Islet precursor cell (in vitro differentiated cells): ENCODE measurements at regions not wholly inside any gene's neighbourhood (a gene's known extent, or its start where the extent isn't known, plus 50 kb on each side); places are given as distances from the start of the nearest gene placed in this dataset.

Source experiments
- DNase-seq: peaks from one replicate; pipeline ENCODE4 v3.0.0-alpha.2; 2018

DNA sequence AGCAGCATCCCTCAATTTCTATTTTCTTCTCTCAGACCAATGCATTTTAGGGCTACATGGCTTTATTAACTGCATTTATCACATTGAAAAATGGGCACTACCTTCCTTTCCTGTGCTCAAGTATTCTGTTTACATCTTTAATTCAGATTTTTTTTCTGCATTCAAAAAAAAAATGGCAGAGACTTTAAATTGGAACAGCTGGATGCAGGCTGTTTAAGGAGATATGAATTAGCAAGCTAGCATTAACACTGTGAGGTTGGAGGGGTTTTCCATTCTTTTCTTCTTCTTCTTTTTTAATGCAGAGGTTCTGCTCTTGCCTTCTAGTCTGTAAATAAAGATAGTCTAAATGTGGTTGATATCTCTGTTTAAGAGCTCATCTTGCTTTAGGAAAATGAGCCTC is 242.9 kb upstream of the RBFOX1 start:
- DNase-seq: no peak

GRCh38 chr16:7088711-7089110 is 243.9 kb upstream of the RBFOX1 start:
- no peak for DNase-seq

GRCh38 chr16:7086822-7087616 is 245.6 kb upstream of the RBFOX1 start:
- peak; percentile 89 for DNase-seq

- no peak for DNase-seq
These were observed 246.9 kb upstream of the RBFOX1 start for GRCh38 chr16:7085776-7086175.

GRCh38 chr16:7083096-7083495 is 249.5 kb upstream of the RBFOX1 start:
- DNase-seq: no peak

GRCh38 chr16:7077636-7078035 is 255.0 kb upstream of the RBFOX1 start:
- no peak for DNase-seq

DNA sequence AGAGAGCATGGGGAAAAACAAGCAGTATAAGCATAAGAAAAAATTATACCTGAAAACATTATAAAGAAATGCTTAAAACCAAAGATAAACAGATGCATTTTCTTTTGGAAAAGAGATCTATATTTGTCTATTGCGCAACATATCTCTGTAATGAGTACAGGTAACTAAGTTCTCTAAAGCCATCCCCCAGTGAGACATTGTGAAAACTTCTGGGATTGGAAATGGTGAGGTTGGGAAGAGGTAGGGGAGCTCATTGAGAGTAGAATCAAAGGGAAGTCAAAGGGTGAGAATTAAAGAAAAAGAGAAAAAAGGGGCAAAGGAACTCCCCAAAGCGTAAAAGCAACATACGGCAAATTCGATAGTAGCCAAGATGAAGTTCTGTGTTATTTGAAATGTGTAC is 257.9 kb upstream of the RBFOX1 start:
- no peak for DNase-seq

DNA sequence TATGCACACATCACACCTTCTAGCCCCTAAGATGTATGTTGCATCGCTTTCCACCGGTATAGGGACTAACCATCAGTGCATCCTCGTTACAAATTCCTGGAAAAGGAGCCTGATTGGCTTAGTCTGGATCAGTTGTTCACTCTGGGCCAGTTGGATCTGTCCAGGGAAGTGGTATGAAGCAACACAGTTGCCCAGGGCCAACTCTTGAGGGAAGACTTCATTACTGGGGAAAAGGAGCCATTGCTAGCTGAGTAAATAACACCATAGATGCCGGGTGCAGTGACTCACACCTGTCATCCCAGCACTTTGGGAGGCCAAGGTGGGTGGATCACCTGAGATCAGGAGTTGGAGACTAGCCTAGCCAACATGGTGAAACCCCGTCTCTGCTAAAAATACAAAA is 275.2 kb upstream of the RBFOX1 start:
- peak; percentile 63 for DNase-seq

DNA sequence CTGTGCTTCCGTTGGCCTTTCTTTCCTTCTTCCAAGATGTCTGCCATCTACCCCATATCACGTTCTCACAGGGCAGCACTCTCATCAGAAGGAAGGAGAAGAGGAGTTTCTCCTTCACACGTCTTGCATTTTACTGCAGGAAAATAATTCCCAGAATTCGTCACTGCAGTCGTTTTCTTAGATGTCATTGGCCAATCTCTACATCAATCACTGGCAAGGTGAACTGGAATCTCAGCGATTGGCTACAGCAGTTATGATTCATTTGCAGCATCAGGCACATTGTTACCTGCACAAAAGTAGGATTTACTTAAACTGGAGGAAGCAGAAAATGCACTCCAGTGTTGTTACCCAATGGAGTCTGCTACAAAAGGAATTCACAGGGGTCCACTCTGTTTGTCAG is 277.2 kb upstream of the RBFOX1 start:
- DNase-seq: no peak

DNA sequence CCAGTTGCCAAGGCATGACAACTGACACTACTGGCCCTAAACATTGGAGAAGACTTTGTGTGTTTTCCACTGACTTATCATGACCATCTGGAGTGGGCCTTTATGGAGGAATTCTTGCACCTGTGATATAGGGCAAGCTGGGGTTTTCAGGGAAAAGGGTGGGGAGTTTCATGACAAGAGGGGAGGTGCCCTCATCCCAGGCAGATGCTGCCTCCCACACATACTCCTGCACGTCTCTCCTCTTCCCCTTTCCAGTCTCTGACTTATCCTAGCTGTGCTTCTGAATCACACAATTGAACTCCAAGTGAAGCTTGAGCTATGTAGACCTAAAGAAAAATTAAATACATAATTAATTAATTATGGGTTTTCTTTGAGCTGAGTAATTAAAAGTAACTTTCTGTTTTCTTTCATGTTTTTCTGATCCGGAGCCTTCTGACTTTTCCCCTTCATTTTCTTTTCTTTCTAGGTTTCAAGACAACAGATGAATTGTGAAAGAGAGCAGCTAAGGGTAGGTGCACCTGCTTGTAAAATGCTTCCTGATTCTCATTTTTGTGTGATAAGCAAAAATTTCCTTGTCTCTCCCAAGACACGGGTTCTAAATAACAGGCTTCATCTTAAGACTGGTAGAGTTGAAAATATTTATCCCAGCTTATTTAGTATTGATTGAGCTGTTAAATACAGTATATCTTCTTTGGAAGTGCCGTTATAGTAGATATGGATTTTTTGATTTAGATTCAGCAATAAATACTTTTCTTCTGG is 280.9 kb upstream of the RBFOX1 start:
- no peak for DNase-seq

DNA sequence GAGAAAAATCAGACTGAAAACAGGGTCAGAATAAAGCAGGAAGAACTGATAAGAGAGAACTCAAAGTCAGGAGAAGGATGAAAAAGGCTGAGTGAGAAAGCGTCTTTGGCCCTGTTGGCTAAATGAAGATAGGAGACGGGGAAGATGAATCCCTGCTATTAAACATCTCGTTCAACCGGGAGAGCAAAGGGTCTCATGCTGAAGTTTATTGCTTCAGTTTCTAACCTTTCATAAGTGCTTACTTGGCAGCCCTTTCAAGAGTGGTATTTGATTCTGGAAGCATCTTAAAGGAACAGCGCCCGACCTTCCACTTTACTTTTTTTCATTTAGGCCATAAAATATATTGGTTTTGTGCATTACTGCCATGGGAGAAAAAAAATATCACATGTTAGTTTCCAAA is 288.3 kb upstream of the RBFOX1 start:
- DNase-seq: no peak

GRCh38 chr16:7038475-7038874 is 294.2 kb upstream of the RBFOX1 start:
- DNase-seq: peak; percentile 73

DNA sequence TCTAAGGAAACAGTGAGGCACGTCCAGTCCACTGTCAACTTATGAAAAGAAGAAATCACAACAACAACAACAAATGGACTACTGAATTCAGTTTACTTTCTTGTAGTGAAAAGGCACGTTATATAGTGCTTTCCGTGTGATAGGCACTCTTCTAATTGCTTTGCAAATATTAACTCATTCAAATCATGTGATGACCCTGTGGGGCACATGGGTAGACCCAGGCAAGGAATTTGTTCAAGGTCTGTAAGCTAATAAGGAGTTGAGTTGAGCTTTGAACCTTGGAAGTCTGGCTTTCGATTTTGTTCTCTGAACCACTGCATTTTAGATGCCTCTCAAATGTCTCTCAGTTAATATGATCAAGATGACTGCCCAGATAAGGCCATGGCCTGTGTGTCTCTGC is 295.1 kb upstream of the RBFOX1 start:
- DNase-seq: no peak

GRCh38 chr16:7031031-7031430 is 301.6 kb upstream of the RBFOX1 start:
- DNase-seq: no peak

- no peak for DNase-seq
These were observed 305.2 kb upstream of the RBFOX1 start for GRCh38 chr16:7027401-7027800.

DNA sequence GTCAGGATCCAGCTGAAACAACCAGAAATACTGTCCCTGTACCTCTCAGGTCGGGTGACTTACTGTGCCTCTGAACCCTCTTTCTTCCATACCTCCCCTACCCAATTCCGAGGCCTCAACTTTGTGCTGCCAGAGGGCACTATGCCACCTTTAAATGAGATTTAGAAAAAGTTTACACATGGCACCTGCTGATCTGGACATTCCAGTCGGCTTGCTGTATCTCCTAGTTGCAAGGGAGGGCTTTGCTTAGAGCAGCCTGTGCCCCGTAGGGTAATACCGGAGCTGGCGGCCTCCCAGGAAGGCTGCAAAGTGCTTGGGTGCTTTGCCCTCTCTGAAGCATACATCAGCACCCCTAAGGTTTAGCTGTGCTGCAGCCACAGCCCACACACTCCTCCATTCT is 306.0 kb upstream of the RBFOX1 start:
- DNase-seq: no peak

- DNase-seq: peak; percentile 92
These were observed 306.9 kb upstream of the RBFOX1 start for GRCh38 chr16:7025616-7026190.

DNA sequence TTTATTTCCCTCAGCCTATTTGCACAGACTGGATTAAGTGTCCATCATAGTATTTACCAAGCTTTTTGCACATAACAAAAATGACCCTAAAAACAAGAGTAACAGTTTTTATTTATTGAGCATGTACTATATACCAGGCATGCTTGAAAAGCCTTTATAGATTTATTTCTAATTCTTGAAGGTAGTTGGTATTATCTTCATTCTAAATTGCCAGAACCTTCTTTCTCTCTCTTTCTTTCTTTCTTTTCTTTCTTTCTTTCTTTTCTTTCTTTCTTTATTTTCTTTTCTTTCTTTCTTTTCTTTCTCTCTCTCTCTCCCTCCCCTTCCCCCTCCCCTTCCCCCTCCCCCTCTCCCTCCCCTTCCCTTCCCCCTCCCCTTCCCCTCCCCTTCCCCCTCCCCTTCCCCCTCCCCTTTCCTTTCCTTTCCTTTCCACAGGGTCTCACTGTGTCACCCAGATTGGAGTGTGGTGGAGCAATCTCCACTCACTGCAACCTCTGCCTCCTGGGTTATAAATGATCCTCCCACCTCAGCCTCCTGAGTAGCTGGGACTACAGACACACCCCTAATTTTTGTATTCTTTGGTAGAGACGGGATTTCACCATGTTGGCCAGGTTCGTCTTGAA is 310.9 kb upstream of the RBFOX1 start:
- DNase-seq: no peak

- DNase-seq: no peak
These were observed 315.5 kb upstream of the RBFOX1 start for GRCh38 chr16:7017006-7017662.

- DNase-seq: no peak
These were observed 317.9 kb upstream of the RBFOX1 start for GRCh38 chr16:7014756-7015155.

DNA sequence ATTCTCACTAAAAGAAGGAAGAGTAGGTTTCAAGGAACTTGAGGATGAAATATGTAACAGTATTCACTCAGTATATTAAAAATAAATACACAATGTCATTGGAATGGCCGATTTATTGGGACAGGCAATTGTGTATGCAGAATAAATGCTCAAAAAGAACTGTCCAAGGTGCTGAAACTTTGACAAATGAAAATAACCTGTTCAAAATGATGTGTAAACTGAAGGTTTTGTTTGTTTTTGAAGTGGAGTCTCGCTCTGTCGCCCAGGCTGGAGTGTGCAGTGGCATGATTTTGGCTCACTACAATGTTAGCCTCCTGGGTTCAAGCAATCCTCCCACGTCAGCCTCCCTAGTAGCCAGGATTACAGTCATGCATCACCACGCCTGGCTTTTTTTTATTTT is 318.7 kb upstream of the RBFOX1 start:
- DNase-seq: no peak

DNA sequence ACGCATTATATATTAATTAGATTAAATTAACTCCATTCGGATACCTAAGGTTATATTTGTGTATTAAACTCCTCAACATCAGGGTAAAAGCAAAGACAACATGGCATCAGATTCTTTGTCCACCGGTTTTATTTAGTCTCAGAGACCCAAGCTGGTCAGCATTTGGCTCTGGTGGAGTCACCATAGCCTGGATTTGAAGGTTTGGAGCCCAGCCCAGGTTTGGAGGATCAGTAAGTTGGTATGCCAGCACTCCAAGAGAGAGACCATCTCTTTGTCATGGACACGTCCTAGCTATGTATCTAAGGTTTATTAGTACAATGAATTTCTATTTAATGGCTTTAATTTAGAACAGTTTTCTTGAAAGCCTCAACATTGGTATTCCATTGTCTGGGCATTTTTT is 328.4 kb upstream of the RBFOX1 start:
- no peak for DNase-seq

DNA sequence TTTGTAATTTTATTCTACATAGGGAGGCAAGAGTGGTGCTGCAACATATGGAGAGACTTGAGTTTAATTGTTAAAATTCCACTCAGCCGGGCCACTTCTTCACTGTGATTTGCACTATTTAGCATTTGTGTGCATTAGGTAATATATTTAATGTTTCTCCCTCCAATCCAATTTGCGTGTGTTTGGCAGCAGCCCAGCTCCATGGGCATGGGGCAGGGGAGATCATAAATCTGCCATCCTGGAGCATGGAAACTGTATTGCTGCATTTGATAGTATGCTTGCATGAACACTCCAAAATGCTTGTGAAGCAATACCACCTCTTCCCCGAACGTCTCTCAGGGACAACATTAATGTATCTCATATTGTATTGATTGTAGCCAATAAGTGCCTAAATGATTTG is 339.1 kb upstream of the RBFOX1 start:
- DNase-seq: no peak
